Stimulated activated CD4-positive, alpha-beta T cell treated with anti-CD3 and anti-CD28 coated beads, Interleukin-2, amount 100 ng/mL, for 4 hours (primary cell): ENCODE measurements at regions not wholly inside any gene's neighbourhood (a gene's known extent, or its start where the extent isn't known, plus 50 kb on each side); places are given as distances from the start of the nearest gene placed in this dataset.

Experiments
- DNase-seq: peaks from one replicate; pipeline ENCODE4 v3.0.0-alpha.2; 2020; ENCODE audit warnings: low read depth

DNA sequence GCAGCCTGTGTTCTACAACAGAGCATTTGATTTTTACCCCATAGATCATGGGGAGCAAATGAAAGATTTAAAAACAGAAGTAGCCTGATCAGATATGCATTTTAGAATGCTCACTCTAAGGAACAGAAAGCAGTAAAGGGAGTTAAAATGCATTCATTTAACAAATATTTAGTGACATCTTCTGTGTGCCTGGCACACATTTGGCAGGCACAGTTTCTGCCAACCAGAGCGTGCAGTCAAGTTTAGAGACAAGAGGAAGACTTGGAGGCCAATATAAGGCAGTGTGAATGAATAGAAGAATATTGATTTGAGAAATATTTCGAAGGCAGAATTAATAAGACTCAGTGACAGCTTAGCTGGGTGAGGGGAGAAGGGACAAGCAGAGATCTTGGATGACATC lies 210.1 kb downstream of the KDR start:
- DNase-seq = no peak

DNA sequence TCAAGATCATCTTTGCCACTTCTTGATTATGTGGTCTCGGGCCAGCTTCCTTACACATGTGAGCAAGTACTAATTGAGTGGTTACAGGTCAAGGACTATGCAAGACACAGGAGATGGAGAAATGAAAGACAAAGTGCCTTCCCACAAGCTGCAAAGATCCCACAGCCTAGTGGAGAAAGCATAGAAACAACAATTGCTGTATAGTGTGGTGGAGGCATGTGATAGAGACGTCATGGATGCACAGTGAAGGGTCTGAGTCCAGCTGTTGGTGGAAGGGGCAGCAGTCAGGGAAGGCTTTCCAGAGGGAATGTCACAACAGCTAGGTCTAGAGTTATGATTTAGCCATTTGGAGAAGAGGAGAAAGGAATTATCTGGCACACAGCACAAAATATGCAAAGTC lies 210.6 kb downstream of the KDR start:
- DNase-seq = no peak

GRCh38 chr4:54913751-54914526 lies 211.5 kb downstream of the KDR start:
- no peak for DNase-seq

GRCh38 chr4:54912155-54912554 lies 213.2 kb downstream of the KDR start:
- DNase-seq = no peak

GRCh38 chr4:54909961-54910360 lies 215.4 kb downstream of the KDR start:
- no peak for DNase-seq

DNA sequence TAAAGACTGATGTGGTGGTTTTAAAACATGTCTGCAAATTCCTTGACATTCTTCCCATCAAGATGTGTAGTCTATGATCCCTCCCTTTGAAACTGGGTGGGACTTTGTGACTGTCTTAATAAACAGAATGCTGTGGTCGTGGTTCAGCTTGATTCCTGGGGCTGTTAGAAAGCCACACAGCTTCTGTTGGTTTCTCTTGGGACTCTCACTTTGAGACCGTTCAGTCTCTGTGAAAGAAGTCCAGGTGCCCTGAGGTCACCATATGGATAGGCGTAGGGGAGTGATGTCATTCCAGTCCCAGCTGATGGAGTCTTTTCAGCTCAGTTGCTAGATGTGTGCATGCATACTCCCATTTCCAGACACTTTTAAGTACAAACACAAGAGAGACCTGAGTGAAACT lies 216.6 kb downstream of the KDR start:
- no peak for DNase-seq

GRCh38 chr4:54904953-54905352 lies 220.4 kb downstream of the KDR start:
- DNase-seq = no peak

DNA sequence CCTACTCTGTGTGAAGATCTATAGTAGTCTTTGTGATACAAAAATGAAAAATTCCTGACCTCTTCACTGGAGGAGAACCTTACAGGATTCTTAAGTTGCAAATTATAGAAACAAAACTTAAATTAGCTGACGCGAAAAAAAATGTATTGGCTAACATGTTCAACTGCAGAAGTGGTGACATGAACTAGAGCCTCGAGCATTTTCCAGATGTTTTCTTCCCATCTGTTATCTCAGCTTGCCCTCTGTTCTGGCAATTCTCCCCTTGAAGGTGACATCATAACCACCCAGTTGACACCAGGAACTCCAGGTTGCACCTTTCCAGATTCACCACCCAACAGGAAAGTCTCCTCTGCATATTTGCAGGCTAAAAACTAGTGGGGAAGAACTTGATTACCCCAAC lies 222.4 kb downstream of the KDR start:
- DNase-seq = no peak

DNA sequence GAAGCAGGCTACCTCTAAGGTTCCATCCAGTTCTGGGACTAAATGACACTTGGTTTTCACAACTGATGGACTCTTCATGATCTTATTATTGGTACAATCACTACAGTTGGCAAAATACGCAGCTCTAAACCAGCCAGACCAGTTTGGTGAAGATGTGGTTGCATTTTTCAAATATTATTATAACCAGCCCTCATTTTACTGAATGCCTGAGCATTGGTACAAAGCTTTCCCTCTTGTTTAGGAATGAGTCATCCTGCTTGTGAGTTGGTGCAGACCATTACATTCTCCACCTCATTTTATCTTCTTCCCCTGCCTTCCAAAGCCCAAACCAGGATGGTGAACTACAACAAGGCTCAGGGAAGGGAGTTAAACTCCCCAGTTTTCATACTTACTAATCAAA lies 223.1 kb downstream of the KDR start:
- no peak for DNase-seq

- DNase-seq = no peak
Observed at GRCh38 chr4:54901202-54901601, 224.2 kb downstream of the KDR start.

- DNase-seq = no peak
Observed at GRCh38 chr4:54898656-54899340, 226.6 kb downstream of the KDR start.

DNA sequence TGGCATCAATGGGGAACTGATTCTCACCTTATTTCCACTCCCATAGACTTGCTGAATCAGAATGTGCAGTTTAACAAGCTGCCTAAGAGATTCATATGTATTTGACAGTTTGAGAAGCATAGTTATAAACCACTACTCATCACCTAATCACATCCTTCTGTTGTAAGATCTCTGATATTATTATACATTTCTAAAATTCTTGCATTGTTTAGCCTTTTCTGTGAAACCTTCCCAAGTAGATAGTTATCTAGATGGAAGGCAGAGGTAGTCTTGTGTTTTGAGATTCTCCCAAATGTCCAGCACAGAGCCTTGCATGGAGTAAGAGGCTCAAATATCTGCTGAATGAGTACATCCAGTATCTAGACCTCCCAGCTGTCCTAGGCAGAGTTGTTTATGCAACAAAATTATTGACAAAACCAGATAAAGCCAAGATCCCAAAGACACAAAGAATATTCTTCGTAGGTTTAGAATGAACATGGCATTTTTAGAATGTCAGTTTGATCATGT lies 227.3 kb downstream of the KDR start:
- DNase-seq = no peak

- DNase-seq = no peak
Observed at GRCh38 chr4:54897590-54897989, 227.8 kb downstream of the KDR start.

- DNase-seq = no peak
Observed at GRCh38 chr4:54882616-54883015, 224.9 kb downstream of the KIT start.

GRCh38 chr4:54879576-54879975 lies 221.8 kb downstream of the KIT start:
- DNase-seq = no peak

DNA sequence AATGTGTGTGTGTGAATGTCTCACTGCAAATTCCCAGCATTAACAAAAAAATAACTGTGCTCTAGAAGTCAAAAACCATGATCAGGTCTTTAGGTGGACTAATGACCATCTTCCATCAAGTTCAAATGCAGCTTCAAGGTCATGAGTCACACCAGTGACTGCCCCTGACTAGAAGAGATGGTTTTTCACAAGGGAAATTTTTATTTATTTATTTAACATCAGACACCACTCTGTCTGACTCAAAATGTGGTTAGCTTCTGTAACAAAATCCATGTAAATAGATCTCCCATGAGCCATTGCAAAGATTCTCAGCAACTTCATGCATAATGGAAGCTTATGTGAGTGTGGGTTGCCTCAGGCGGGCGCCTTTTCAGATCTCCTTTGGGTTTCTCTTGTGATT lies 219.2 kb downstream of the KIT start:
- DNase-seq = no peak

DNA sequence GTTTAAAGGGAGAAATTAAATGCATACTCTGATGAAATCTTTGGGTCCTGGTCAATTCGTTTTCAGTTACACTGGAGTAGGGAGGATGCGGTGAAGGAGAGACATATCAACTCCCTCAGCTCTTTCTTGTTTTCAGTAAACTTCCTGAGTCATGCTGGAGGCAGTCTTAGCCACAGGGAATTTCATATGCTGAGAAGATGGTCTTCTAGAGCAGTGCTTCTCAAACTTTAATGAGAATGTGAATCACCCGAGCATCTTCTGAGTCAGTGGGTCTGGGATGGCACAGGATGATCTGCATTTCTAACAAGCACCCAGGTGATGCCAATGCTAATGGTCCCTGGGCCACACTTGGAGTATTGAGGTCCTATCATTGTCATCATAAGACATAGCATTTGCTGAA lies 214.5 kb downstream of the KIT start:
- no peak for DNase-seq

GRCh38 chr4:54863571-54864255 lies 206.0 kb downstream of the KIT start:
- DNase-seq = no peak

GRCh38 chr4:54861201-54861600 lies 203.4 kb downstream of the KIT start:
- DNase-seq = no peak

- no peak for DNase-seq
Observed at GRCh38 chr4:54855191-54855854, 197.6 kb downstream of the KIT start.

- DNase-seq = no peak
Observed at GRCh38 chr4:54852602-54853001, 194.8 kb downstream of the KIT start.

DNA sequence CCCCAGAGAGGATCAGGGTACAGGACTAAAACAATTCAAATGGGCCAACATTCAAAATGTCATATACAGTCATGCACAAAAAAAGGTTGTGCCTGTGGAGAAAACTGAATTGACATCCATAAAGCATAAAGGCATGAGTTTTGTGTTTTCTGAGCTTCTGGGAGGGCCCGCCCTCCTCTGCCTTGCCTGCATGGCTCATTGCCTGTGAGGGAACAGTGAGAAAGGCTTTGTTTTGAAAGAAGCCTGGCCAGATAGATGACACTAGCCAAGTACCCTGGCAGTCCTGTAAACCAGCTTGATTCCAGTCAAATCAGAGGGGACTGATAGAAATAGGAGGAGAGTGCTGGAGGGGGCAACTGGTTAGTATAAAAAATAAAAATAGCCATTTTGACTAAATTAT lies 194.3 kb downstream of the KIT start:
- no peak for DNase-seq

GRCh38 chr4:54844911-54845310 lies 187.2 kb downstream of the KIT start:
- DNase-seq = no peak
